Stimulated activated naive CD8-positive, alpha-beta T cell treated with anti-CD3 and anti-CD28 coated beads, Interleukin-15, Interleukin-2, amounts not matched to agents 100 U/mL and 50 U/mL, for 24 hours (primary cell): ENCODE measurements at regions not wholly inside any gene's neighbourhood (a gene's known extent, or its start where the extent isn't known, plus 50 kb on each side); places are given as distances from the start of the nearest gene placed in this dataset.

Experiments
- ATAC-seq: fragments of 150-1000 bp; cut with Tn5 transposase; one replicate; pipeline ENCODE4 v1.10.0; 2021
- DNase-seq: peaks from one replicate; pipeline ENCODE4 v3.0.0; 2021

GRCh38 chr16:51470492-51470891 is 319.4 kb upstream of the SALL1 start:
- no peak for ATAC-seq
- no peak for DNase-seq

- ATAC-seq (no peak), DNase-seq (no peak)
Measured at GRCh38 chr16:51464996-51465395, 313.9 kb upstream of the SALL1 start.

- no peak for ATAC-seq
Measured at GRCh38 chr16:51461255-51461654, 310.2 kb upstream of the SALL1 start.

GRCh38 chr16:51458356-51459140 is 307.5 kb upstream of the SALL1 start:
- no peak for DNase-seq
- no peak for ATAC-seq

More at GRCh38 chr16:51461255-51461654, 310.2 kb upstream of the SALL1 start:
- no peak for DNase-seq

GRCh38 chr16:51457775-51458174 is 306.7 kb upstream of the SALL1 start:
- ATAC-seq (no peak), DNase-seq (no peak)

GRCh38 chr16:51455398-51455797 is 304.3 kb upstream of the SALL1 start:
- DNase-seq (no peak), ATAC-seq (no peak)

GRCh38 chr16:51453251-51453650 is 302.2 kb upstream of the SALL1 start:
- no peak for ATAC-seq

GRCh38 chr16:51450909-51451308 is 299.8 kb upstream of the SALL1 start:
- DNase-seq, result no peak
- no peak for ATAC-seq

More at GRCh38 chr16:51453251-51453650, 302.2 kb upstream of the SALL1 start:
- no peak for DNase-seq

GRCh38 chr16:51450376-51450775 is 299.3 kb upstream of the SALL1 start:
- ATAC-seq, result no peak
- DNase-seq, result no peak

DNA sequence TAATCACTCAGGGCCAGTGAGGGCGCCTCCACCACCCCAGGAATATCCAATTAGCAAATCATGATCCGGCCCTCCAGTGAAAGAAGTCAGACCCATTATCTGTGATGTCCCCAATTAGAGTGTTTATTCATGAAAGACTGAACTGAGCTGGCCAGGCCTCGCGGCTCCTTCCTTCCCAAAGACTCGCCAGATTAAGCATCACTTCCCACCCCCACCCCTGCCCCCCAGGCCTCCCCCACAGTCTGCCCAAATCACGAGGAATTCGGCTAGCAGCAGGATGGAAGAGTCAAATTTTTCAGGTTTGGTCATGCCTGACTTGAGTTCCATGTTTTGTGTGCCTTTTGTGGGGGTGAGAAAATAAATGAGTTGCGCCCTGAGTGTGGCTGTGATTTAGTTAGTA is 298.4 kb upstream of the SALL1 start:
- DNase-seq (no peak), ATAC-seq (no peak)

DNA sequence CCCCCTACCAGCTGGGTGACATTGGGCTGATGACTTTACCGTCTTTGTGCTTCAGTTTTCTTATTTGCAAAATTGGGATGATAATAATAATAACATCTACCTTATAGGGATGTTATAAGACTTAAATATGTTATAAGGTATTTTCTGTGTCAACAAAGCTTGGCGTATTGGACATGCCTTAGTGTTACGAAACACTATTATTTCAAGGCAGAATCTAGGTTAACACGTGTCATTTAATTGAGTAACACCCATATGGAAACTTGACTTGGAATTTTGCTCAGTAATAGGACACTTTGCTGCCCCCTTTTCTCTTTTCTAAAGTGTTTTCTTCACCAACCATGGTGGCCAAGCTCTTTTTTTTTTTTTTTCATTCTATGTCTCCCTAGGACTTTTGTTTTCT is 294.2 kb upstream of the SALL1 start:
- DNase-seq (no peak), ATAC-seq (no peak)

GRCh38 chr16:51443934-51444333 is 292.9 kb upstream of the SALL1 start:
- ATAC-seq, result no peak
- DNase-seq, result no peak

DNA sequence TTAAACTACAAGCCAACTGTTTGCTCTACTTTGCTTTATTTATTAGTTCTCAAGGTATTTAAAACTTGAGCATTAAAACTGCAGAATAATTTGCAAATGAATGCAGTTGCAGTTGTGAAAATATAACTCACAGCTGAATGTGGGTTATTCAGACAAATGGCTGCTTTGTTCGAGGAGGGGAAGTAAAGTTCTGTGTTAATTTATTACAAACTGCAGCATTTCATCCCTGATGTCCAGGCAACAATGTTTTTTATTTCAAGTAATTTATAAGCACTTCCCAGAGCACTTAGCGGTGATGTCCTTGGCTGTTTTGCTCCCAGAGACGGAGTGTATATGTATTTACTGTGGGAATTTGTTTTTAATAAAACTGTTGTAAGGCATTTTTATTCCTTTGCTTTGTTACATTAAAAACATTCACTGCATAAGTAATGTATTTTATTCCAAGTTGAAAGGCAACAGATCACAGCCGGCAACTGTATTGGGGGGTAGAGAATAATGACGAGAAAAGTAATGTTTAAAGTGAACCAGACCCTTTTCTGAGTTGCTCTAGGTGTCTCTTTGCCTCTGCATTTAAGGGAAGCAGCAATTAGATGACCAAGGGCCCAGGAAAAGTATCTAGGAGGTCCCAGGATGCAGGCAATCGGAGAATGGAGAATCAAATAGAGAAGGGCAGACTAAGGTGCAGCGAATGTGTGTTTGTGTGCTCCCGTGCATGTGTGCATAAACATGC is 291.2 kb upstream of the SALL1 start:
- DNase-seq, result no peak
- ATAC-seq, result no peak

GRCh38 chr16:51440131-51440889 is 289.2 kb upstream of the SALL1 start:
- ATAC-seq (no peak), DNase-seq (no peak)

GRCh38 chr16:51439271-51439670 is 288.2 kb upstream of the SALL1 start:
- DNase-seq, result no peak

GRCh38 chr16:51436742-51437141 is 285.7 kb upstream of the SALL1 start:
- ATAC-seq, result no peak
- no peak for DNase-seq

More at GRCh38 chr16:51439271-51439670, 288.2 kb upstream of the SALL1 start:
- ATAC-seq, result no peak

GRCh38 chr16:51434567-51435198 is 283.6 kb upstream of the SALL1 start:
- no peak for DNase-seq
- ATAC-seq, result no peak

GRCh38 chr16:51433599-51433998 is 282.5 kb upstream of the SALL1 start:
- ATAC-seq, result no peak
- DNase-seq, result no peak

GRCh38 chr16:51431517-51432241 is 280.6 kb upstream of the SALL1 start:
- no peak for ATAC-seq
- DNase-seq, result no peak

GRCh38 chr16:51430716-51431369 is 279.8 kb upstream of the SALL1 start:
- ATAC-seq (no peak), DNase-seq (no peak)

DNA sequence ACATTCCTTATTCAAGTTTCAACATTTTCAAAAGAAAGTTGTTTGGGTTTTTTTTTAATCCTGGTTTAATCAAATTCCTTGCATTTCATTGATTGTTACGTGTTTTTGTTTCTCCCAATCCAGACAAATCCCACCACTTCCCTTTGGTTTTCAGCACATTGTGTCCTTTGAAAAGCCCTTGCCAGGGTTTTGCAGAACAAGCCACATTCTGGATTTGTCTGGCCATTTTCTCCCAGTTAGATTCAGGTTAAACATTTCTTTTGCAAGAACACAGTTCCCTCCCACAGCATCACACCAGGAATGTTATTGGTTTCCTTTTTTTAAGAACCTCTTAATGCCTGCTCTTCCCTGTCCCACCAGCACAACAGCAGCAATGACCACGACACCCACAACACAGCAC is 278.0 kb upstream of the SALL1 start:
- ATAC-seq (no peak), DNase-seq (no peak)
